HG02623 (cell line): ENCODE measurements at regions not wholly inside any gene's neighbourhood (a gene's known extent, or its start where the extent isn't known, plus 50 kb on each side); places are given as distances from the start of the nearest gene placed in this dataset.
"Not testable (repeated sequence)": the region's sequence is repeated elsewhere in the genome, so short reads cannot be mapped to it uniquely, and the experiment has no call there.

Experiments
- ATAC-seq: cut with Tn5 transposase; IDR thresholded peaks from one replicate; pipeline ENCODE4 v1.9.1; 2021; ENCODE audit warnings: moderate library complexity; ENCODE audit not compliant: unreplicated experiment

DNA sequence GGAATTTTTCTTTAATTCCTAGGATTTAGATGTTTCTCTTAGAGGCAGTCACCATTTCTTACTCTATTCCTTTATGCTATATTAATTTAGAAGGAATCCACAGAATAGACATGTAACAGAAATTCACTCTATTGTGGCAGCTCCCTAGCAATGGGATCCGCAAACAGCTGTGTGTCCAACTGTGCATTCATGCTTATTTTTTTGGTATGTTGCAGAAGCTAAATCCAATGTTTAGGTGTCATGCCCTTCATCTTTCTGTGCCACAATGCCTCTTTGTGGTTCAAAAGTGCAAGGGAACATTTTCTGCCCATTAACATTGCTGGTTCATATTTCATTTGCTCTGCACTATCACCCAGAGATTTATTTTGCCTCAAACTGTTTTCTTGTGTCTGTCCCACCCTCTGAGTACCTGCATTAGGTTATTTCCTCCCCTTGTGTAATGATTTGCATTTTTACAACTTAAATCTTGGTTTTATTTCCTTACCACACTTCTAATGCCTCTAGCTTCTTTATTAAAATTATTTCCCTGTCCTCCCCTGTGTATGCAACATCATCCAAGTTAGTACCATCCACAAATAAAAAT, 816.5 kb downstream of the EFNA5 start:
- no peak for ATAC-seq

DNA sequence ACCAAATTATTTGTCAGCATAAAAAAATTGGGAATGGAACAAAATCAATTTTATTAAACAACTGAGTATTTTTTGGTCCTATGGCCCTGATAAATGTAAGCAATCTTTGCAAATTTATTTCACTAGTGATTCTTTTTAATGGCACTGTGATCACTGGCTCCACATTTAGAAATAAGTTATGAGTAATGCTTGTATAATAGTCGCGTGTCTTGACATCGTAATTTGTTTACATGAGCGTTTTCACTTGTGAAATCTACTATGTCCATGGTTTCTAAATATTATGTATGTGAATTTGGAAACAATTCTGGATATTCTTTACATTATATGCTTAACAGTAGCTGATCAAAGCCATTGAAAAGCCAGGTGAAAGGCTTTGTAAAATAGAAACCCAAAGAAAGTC, 817.5 kb downstream of the EFNA5 start:
- no peak for ATAC-seq

- no peak for ATAC-seq
Measured at GRCh38 chr5:106849266-106849665, 821.5 kb downstream of the EFNA5 start.

DNA sequence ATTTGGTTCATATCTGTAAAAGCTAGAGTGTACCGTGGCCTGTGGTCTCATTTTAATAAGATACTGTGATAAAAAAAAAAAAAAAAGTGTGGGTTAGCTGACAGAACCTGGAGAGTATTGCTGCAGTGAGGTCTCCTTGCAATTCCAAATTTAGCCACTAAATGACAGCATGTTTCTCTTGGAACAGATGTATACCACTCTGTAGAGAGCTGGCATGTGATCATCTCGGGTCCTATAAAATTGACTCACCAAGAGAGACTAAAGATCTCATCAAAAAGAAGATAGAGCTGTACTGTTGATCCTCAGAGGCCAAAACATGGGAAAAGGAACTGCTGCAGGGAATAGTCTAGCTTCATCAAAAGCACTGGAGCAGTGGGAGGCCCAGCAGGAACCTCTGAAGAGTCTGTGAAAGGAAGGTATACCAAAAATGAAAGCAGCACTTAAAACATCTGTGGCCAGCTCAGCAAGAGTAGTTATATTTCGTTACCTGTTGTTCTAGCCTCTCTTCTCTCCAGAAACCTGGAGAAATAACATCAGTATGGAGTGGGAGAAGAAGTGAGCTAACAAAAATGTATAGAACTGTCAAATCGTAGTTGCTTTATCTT, 826.8 kb downstream of the EFNA5 start:
- peak; percentile 53 for ATAC-seq

GRCh38 chr5:106833517-106833916, 837.2 kb downstream of the EFNA5 start:
- ATAC-seq: no peak

GRCh38 chr5:106827061-106827460, 843.7 kb downstream of the EFNA5 start:
- ATAC-seq: no peak

- no peak for ATAC-seq
Measured at GRCh38 chr5:106825374-106825773, 845.4 kb downstream of the EFNA5 start.

DNA sequence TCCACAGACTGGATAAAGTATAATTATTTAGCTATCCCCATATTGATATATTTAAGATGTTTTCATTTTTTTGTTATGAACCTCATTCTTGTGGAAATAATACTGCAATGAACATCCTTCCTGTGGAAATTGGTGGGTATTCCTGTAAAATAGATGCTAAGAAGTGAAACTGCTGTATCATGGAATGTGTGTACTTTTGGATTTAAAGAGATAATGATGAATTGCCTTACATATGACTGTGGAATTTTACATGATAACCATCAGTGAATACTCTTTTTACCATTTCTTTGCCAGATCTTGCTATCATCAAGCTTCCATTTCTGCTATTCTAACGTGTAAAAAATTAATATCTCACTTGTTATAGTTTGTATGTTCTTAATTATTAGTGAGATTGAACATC, 847.9 kb downstream of the EFNA5 start:
- ATAC-seq: no peak

- ATAC-seq: no peak
Measured at GRCh38 chr5:106818552-106818951, 852.2 kb downstream of the EFNA5 start.

GRCh38 chr5:106814961-106815360, 855.8 kb downstream of the EFNA5 start:
- ATAC-seq: no peak

- ATAC-seq: no peak
Measured at GRCh38 chr5:106801554-106801953, 869.2 kb downstream of the EFNA5 start.

GRCh38 chr5:106797996-106798395, 872.7 kb downstream of the EFNA5 start:
- no peak for ATAC-seq

- no peak for ATAC-seq
Measured at GRCh38 chr5:106796081-106796480, 874.7 kb downstream of the EFNA5 start.

DNA sequence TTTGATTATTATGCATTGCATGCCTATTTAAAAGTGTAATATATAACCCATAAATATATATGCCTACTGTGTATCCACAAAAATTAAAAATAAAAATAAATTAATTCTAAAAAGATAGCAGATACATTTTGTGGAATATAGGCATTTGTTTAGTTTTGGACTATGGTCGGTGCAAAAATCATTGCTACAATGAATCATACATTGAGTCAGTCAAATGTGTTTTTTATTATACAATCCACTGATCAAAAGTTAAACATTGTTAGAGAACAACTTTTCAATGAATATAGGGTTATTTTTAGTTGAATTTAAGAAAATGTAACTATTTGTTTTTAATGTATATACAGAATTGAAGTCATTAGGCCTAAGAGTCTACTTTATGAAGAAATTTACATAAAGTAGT, 885.9 kb downstream of the EFNA5 start:
- no peak for ATAC-seq

- ATAC-seq: no peak
Measured at GRCh38 chr5:106780355-106780754, 890.4 kb downstream of the EFNA5 start.

DNA sequence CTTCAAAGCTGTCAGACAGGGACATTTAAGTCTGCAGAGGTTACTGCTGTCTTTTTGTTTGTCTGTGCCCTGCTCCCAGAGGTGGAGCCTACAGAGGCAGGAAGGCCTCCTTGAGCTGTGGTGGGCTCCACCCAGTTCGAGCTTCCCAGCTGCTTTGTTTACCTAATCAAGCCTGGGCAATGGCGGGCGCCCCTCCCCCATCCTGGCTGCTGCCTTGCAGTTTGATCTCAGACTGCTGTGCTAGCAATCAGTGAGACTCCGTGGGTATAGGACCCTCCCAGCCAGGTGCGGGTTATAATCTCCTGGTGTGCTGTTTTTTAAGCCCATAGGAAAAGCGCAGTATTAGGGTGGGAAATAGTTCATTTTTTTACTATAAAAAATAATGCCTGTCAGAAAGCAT, 894.2 kb downstream of the EFNA5 start:
- ATAC-seq: not testable (repeated sequence)

- no peak for ATAC-seq
Measured at GRCh38 chr5:106768392-106768791, 902.3 kb downstream of the EFNA5 start.

DNA sequence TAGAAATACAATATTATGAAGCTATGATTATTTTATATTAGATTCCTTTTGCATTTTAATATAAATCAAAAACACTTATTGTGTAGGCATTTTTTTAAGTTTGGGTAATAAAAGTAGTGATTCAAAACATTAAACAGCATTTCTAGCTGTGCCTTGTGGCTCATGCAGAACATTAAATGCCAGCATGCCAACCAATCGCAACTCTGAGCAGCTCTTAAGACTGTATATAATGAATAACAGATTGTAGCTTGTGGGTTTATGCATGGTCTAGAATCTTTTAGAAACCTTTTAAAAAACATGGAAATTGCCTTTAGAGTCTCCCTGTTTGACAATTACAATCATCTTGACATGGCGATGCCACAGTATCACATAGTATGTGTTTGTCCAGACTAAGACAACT, 903.8 kb downstream of the EFNA5 start:
- ATAC-seq: no peak

GRCh38 chr5:106759581-106759980, 911.2 kb downstream of the EFNA5 start:
- ATAC-seq: no peak

- no peak for ATAC-seq
Measured at GRCh38 chr5:106759152-106759551, 911.6 kb downstream of the EFNA5 start.

DNA sequence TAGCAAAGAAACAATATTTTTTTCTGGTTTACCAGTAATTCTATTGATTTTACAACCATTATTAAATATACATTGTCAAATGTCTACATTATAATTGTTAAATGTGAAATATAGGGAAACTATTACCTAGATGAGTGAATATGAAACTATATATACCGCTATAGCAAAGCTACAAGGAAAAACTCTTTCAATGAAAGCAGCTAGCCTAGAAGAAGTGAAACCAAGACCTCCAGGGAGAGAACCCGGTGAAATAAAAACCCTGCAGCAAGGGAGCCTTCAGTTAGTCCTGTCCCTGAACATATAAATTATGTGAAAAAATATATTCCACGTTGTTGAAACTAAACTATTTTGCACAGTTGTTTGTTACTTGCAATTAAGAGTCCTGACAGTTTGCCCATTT, 913.1 kb downstream of the EFNA5 start:
- ATAC-seq: no peak

GRCh38 chr5:106755789-106756188, 914.9 kb downstream of the EFNA5 start:
- no peak for ATAC-seq

GRCh38 chr5:106755066-106755465, 915.7 kb downstream of the EFNA5 start:
- ATAC-seq: no peak
